H1 (cell line): ENCODE measurements at regions not wholly inside any gene's neighbourhood (a gene's known extent, or its start where the extent isn't known, plus 50 kb on each side); places are given as distances from the start of the nearest gene placed in this dataset.

ENCODE experiments used
- CTCF ChIP-seq, 3 experiments: IDR thresholded peaks; 1 replicate in 2 of 3; 2 replicates in 1 of 3; pipeline versions ENCODE4 v1.5.1 to v1.6.1; 2011; ENCODE audit warnings: low read length in 3 of 3, mild to moderate bottlenecking in 3 of 3, inconsistent platforms in 2 of 3, low read depth in 1 of 3, moderate library complexity in 1 of 3; ENCODE audit not compliant: insufficient read depth in 1 of 3; ENCODE audit errors: control extremely low read depth in 1 of 3
- EZH2 ChIP-seq: fragments of 200-600 bp; sonication (generic); IDR thresholded peaks from 2 replicates; pipeline ENCODE4 v1.7.1; 2012; ENCODE audit warnings: low read depth, mild to moderate bottlenecking, moderate library complexity, low read length, inconsistent platforms; ENCODE audit not compliant: severe bottlenecking
- PHF8 ChIP-seq: fragments of 200-600 bp; sonication (generic); conservative IDR thresholded peaks from 2 replicates; pipeline ENCODE4 v1.7.1; 2012; ENCODE audit warnings: low read depth, mild to moderate bottlenecking, inconsistent platforms, low read length, moderate library complexity
- POLR2A ChIP-seq, 2 experiments: IDR thresholded peaks; 1 replicate in 1 of 2; 2 replicates in 1 of 2; pipeline ENCODE4 v1.6.1; 2011; ENCODE audit warnings: low read depth in 2 of 2, low read length in 2 of 2, mild to moderate bottlenecking in 2 of 2; ENCODE audit errors: control extremely low read depth in 1 of 2

DNA sequence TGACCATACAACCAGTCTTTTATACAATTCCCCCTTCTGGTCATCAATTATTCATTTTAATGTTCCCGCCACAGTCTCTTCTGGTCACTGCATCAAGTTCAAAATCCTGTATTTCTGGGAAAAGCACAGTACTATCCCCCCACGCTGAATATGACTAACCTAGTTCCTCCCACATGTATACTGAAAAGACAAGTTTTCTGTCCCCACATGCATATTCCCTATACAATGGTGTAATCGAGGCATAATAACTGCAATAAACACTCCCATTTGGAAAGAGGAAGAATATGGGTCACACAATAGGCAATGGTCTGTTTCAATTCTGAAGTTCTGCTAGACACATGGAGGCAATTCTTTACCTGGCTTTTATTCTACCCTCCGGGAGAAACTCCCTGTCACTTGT lies 344.9 kb downstream of the EFNA5 start:
- no peak for TF ChIP-seq PHF8
- no peak for TF ChIP-seq EZH2
- TF ChIP-seq CTCF (IDR thresholded peaks at IDR 0.05; ENCODE audit: control extremely low read depth in 1 of 3, insufficient read depth in 1 of 3, low read depth in 1 of 3, low read length in 3 of 3) = no peak
- no peak for TF ChIP-seq POLR2A (IDR thresholded peaks at IDR 0.05; ENCODE audit: control extremely low read depth in 1 of 2, low read depth in 2 of 2, low read length in 2 of 2)
